C4-2B (cell line): ENCODE measurements at regions not wholly inside any gene's neighbourhood (a gene's known extent, or its start where the extent isn't known, plus 50 kb on each side); places are given as distances from the start of the nearest gene placed in this dataset.
"Not testable (repeated sequence)": the region's sequence is repeated elsewhere in the genome, so short reads cannot be mapped to it uniquely, and the experiment has no call there.

ENCODE experiments used
- H3K27ac ChIP-seq: fragments of 450-650 bp; 2 replicates; pipeline ENCODE4 v1.5.1; 2017
- ZFX ChIP-seq: fragments of 450-650 bp; IDR thresholded peaks from 2 replicates; pipeline ENCODE4 v1.6.1; 2017
- TF ChIP-seq, protein P1 (sequence below): fragments of 450-650 bp; conservative IDR thresholded peaks from 2 replicates; pipeline ENCODE4 v1.5.1; 2017; ENCODE audit warnings: mild to moderate bottlenecking

DNA sequence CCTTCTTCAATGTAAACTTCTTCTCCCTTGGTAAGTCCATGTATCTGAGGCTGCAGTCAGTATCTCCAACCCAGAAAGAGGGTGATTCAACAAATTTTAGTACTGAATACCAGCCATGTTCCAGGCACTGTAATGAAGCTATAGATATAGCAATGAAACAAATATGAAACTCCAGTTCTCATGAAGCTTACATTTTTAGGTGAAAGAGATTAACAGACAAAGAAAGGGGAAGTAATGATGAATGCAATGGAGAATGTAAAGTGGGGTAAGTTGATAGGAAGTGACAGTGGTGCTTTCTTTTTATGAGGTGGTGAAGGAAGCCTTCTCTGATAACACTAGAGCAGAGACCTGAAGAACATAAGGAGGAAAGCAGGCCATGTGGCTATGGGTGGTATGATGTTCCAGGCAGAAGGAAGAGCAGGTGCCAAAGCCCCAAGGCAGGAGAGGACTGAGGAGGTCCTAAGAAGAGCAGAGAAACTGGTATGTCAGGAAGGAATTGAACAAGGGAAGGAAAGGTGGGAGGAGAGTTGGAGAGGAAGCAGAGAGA is 143.6 kb downstream of the TFAP2B start:
- TF ChIP-seq ZFX: no peak
- TF ChIP-seq, protein P1, sequence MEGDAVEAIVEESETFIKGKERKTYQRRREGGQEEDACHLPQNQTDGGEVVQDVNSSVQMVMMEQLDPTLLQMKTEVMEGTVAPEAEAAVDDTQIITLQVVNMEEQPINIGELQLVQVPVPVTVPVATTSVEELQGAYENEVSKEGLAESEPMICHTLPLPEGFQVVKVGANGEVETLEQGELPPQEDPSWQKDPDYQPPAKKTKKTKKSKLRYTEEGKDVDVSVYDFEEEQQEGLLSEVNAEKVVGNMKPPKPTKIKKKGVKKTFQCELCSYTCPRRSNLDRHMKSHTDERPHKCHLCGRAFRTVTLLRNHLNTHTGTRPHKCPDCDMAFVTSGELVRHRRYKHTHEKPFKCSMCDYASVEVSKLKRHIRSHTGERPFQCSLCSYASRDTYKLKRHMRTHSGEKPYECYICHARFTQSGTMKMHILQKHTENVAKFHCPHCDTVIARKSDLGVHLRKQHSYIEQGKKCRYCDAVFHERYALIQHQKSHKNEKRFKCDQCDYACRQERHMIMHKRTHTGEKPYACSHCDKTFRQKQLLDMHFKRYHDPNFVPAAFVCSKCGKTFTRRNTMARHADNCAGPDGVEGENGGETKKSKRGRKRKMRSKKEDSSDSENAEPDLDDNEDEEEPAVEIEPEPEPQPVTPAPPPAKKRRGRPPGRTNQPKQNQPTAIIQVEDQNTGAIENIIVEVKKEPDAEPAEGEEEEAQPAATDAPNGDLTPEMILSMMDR: no peak
- no peak overlapping the region for H3K27ac ChIP-seq

DNA sequence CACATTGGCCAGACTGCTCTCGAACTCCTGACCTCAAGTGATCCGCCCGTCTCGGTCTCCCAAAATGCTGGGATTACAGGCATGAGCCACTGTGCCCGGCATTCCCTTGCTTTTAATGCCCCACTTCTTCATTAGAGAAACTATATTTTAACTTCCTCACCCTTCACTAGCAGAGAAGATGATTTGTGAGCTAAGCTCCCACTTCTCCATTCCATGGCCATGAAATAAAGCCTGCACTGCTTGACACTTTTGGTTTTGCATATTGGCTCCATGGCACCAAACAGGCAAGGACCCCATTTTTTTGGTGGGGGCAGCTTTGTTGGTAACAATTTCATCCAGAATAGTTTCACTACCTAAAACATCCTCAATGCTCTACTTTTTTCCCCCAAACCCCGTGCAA is 145.3 kb downstream of the TFAP2B start:
- TF ChIP-seq, protein P1: no peak
- TF ChIP-seq ZFX: no peak
- no peak overlapping the region for H3K27ac ChIP-seq

DNA sequence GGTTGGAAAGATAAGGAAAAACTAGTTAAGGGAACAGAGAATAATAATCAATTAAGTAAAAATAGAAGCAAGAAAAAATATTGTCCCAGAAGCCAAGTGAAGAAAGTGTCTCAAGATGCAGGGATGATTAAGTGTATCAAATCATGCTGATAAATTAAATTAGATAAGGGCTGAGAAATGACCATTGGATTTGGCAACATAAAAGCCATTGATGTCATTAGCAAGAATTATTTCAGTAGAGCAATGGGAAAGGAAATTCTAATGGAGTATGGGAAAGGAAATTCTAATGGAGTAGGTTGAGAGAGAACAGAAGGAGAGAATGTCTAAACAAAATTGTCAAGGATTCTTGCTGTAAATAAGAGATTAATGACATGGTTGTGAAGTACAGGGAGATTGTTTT is 146.8 kb downstream of the TFAP2B start:
- no peak overlapping the region for H3K27ac ChIP-seq
- TF ChIP-seq, protein P1: no peak
- no peak for TF ChIP-seq ZFX

DNA sequence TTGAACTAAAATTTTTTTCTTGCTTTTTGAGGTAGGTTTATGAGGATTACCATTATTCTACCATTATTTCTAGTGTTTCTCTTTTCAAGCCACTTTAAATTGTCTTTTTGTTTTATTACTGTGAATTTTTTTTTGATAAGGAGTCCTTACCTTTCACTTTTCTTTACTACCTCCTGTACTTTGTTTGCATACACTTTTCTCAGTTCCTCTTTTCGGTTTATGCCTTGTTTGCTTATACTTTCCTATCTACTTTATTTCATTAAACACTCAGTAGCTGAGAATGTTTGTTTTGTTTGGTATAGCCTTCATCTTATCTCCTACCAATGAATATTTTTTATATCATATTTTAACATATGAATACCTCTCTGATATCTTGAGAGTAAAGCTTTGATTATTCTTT is 147.9 kb downstream of the TFAP2B start:
- TF ChIP-seq, protein P1: no peak
- no peak for TF ChIP-seq ZFX
- no peak overlapping the region for H3K27ac ChIP-seq

DNA sequence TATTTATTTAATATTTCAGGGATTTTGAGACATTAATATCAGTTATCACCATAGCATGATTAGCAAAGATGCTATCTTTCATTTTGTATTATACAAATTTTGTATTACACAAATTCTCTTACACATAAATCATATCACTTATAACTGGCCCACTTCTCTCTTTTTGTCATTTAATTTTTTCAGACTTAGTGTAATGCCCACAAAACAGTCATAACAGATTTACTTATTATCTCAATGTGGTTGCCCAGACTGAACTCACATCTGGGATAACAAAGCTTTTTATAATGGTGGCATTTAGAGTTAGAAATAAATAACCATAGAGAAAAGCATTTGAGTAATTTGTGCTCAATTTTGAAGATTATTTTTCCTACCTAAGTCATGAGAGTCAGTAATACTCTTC is 148.3 kb downstream of the TFAP2B start:
- no peak overlapping the region for H3K27ac ChIP-seq
- TF ChIP-seq, protein P1: no peak
- TF ChIP-seq ZFX: no peak

DNA sequence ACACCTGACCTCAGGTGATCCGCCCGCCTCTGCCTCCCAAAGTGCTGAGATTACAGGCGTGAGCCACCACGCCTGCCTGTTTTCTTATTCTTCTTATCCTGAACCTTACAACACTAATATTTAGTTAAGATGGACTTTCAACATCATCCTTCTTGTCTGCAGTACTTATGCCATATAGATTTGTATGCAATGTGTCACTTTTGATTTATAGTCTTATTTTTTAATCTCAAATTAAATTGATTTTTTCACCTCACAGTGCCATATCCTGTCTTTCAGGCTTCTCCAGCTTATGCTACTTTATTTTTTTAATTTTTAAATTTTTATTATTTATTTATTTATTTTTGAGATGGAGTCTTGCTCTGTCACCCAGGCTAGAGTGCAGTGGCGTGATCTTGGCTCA is 149.6 kb downstream of the TFAP2B start:
- H3K27ac ChIP-seq: not testable (repeated sequence)

DNA sequence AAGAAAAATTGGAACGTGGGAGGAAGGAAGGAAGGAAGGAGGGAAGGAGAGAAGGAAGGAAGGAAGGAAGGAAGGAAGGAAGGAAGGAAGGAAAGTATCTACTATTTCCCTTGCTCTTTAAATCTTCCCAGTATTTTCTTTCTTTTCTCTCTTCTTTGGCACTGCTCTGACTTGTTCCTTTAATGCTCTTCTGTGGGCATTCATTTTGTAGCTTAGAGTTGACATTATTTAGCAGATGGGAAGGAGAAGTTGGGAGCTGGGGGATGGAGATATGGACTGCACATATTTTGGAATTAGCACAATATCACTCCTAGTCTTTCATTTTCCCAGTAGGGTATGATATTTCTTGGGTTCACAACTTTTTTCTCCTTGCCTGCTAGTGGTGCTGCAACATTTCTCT is 152.2 kb downstream of the TFAP2B start:
- no peak overlapping the region for H3K27ac ChIP-seq
- no peak for TF ChIP-seq ZFX
- TF ChIP-seq, protein P1: no peak

DNA sequence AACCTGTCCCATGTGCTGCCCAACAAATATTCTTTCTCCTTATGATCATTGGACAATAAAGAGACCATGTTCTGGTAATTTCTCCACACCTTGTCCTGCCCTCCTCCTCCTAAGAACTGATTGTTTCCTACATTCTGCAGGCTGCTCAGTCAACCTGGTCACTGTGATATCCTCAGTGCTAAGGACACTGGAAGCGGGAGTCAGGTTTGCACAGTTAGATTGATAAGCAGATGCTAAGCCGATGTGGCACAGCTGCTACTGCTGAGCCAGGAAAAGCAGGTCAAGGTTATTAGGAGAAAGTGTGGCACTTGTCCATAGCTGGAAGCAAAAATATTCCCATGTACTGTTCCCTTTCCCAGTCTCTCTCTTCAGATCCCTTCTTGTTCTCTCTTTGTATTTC is 154.8 kb downstream of the TFAP2B start:
- no peak overlapping the region for H3K27ac ChIP-seq

More for the DNA sequence above, 154.8 kb downstream of the TFAP2B start:
- TF ChIP-seq, protein P1: no peak
- TF ChIP-seq ZFX: no peak
